Neural cell (in vitro differentiated cells): ENCODE measurements at regions not wholly inside any gene's neighbourhood (a gene's known extent, or its start where the extent isn't known, plus 50 kb on each side); places are given as distances from the start of the nearest gene placed in this dataset.
"Not testable (repeated sequence)": the region's sequence is repeated elsewhere in the genome, so short reads cannot be mapped to it uniquely, and the experiment has no call there.

Experiments
- H2AFZ ChIP-seq: fragments of 200-600, 300-800 bp; sonication (generic), shearing (Covaris generic); 2 replicates; pipeline ENCODE4 v1.6.0; 2014; ENCODE audit warnings: low read depth, mild to moderate bottlenecking, antibody characterized with exemption, low read length, moderate library complexity
- H3F3A ChIP-seq: fragments of 200-600 bp; shearing (Covaris generic); 2 replicates; pipeline ENCODE4 v1.6.1; 2016; ENCODE audit warnings: mild to moderate bottlenecking, moderate library complexity, mixed read lengths, antibody characterized with exemption, low read length; ENCODE audit not compliant: insufficient read depth, poor library complexity, severe bottlenecking
- H3K27ac ChIP-seq: fragments of 200-600, 300-800 bp; sonication (generic), shearing (Covaris generic); 2 replicates; pipeline ENCODE4 v1.5.1; 2014; ENCODE audit warnings: mild to moderate bottlenecking, low read length, moderate library complexity
- H3K27me3 ChIP-seq: fragments of 300-800, 200-600 bp; sonication (generic), shearing (Covaris generic); 2 replicates; pipeline ENCODE4 v1.6.0; 2014; ENCODE audit warnings: mild to moderate bottlenecking, low read depth, low read length, moderate library complexity; ENCODE audit not compliant: insufficient read depth
- H3K36me3 ChIP-seq: fragments of 300-800, 200-600 bp; sonication (generic), shearing (Covaris generic); 2 replicates; pipeline ENCODE4 v1.5.1; 2014; ENCODE audit warnings: mild to moderate bottlenecking, antibody characterized with exemption, low read length, moderate library complexity; ENCODE audit not compliant: insufficient read depth
- H3K4me2 ChIP-seq: fragments of 300-800, 200-600 bp; sonication (generic), shearing (Covaris generic); 2 replicates; pipeline ENCODE4 v1.6.0; 2014; ENCODE audit warnings: mild to moderate bottlenecking, low read length
- H3K4me3 ChIP-seq: fragments of 300-800, 200-600 bp; sonication (generic), shearing (Covaris generic); 2 replicates; pipeline ENCODE4 v1.5.1; 2014; ENCODE audit warnings: mild to moderate bottlenecking, low read length, moderate library complexity
- H3K79me2 ChIP-seq: fragments of 200-600 bp; shearing (Covaris generic); replicated peaks from 2 replicates; pipeline ENCODE4 v1.6.0; 2014; ENCODE audit warnings: mild to moderate bottlenecking, low read length, moderate library complexity; ENCODE audit not compliant: insufficient read depth
- H3K9ac ChIP-seq: fragments of 300-800, 200-600 bp; sonication (generic), shearing (Covaris generic); 2 replicates; pipeline ENCODE4 v1.6.1; 2016; ENCODE audit warnings: mild to moderate bottlenecking, low read length, mixed read lengths
- H3K9me2 ChIP-seq: fragments of 200-600 bp; shearing (Covaris generic); 2 replicates; pipeline ENCODE4 v1.6.1; 2016; ENCODE audit warnings: mild to moderate bottlenecking, low read length, mixed read lengths; ENCODE audit not compliant: insufficient read depth
- H3K9me3 ChIP-seq: fragments of 200-600, 300-800 bp; sonication (generic), shearing (Covaris generic); 2 replicates; pipeline ENCODE4 v1.6.1; 2016; ENCODE audit warnings: mild to moderate bottlenecking, mixed run types, low read length, moderate library complexity, mixed read lengths
- H4K20me1 ChIP-seq: fragments of 200-600 bp; shearing (Covaris generic); 2 replicates; pipeline ENCODE4 v1.6.1; 2016; ENCODE audit warnings: mild to moderate bottlenecking, mixed run types; ENCODE audit not compliant: insufficient read depth
- EP300 ChIP-seq: fragments of 450-650 bp; conservative IDR thresholded peaks from 2 replicates; pipeline ENCODE4 v1.6.1; 2014; ENCODE audit warnings: antibody characterized with exemption, mild to moderate bottlenecking, moderate library complexity; ENCODE audit not compliant: poor library complexity, severe bottlenecking
- EZH2 ChIP-seq: fragments of 200-600, 300-800 bp; shearing (Covaris generic), sonication (generic); IDR thresholded peaks from 2 replicates; pipeline ENCODE4 v1.6.1; 2014; ENCODE audit warnings: antibody characterized with exemption, low read length, borderline replicate concordance, mild to moderate bottlenecking; ENCODE audit not compliant: insufficient read depth, poor library complexity, severe bottlenecking
- MXI1 ChIP-seq: fragments of 450-650 bp; conservative IDR thresholded peaks from 2 replicates; pipeline ENCODE4 v1.6.1; 2014; ENCODE audit warnings: antibody characterized with exemption, mild to moderate bottlenecking; ENCODE audit not compliant: poor library complexity, severe bottlenecking
- POLR2AphosphoS5 ChIP-seq: IDR thresholded peaks from 2 replicates; pipeline ENCODE4 v1.6.1; 2012
- RAD21 ChIP-seq: fragments of 450-650 bp; conservative IDR thresholded peaks from 2 replicates; pipeline ENCODE4 v1.6.1; 2014; ENCODE audit warnings: antibody characterized with exemption, mild to moderate bottlenecking, moderate library complexity
- SMC3 ChIP-seq: fragments of 450-650 bp; conservative IDR thresholded peaks from 2 replicates; pipeline ENCODE4 v1.6.1; 2014; ENCODE audit warnings: antibody characterized with exemption, mild to moderate bottlenecking, moderate library complexity; ENCODE audit not compliant: poor library complexity
- TAF1 ChIP-seq: IDR thresholded peaks from 2 replicates; pipeline ENCODE4 v1.6.1; 2012; ENCODE audit warnings: low read depth
- TF ChIP-seq, protein P1 (sequence below): IDR thresholded peaks from 2 replicates; pipeline ENCODE4 v1.6.1; 2012; ENCODE audit warnings: borderline replicate concordance
- TF ChIP-seq, protein P2 (sequence below): fragments of 450-650 bp; IDR thresholded peaks from 2 replicates; pipeline ENCODE4 v1.5.1; 2014; ENCODE audit warnings: antibody characterized with exemption, mild to moderate bottlenecking, moderate library complexity; ENCODE audit not compliant: poor library complexity, severe bottlenecking

DNA sequence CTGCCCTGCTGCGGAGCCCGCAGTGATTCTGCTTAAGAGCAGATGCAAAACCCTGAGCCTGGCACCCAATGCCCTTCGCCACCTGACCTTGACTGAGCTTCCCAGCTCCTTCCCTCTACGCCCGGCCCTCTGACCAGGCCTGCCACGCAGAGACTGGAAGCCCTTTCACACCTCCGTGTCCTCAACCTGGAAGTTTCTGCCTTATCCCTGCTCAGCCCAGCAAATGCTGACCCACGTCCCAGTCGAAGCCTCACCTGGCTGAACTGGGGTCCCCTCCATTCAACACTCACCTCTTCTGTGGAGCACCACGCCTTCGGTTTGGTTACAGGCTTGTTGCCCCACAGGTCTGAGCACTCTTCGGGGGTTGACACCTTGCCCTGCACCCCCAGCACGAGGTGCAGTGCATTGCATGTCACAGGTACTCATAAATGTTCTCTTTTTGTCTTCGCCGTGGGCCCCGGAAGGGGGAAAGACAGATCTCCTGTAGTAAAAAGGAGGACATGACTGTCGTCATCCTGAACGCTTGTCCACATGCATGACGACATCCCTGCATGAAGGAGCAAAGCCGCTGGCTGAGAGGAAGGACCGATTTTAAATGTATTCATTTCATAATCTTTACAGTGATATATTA, 153.6 kb upstream of the TNRC6C start:
- Histone ChIP-seq H3K27ac (peak overlapping the region; percentile 98), H3K27me3 (no peaks in the 10 kb centered on the region), H3K9ac (peak overlapping the region; percentile 77), H4K20me1 (no peaks in the 10 kb centered on the region), H3K79me2 (no peaks in the 10 kb centered on the region), H3K4me2 (no peak overlapping the region), H3K9me3 (no peaks in the 10 kb centered on the region), H3F3A (peaks cover 9% of the 10 kb centered on the region), H2AFZ (no peak overlapping the region), H3K36me3 (no peaks in the 10 kb centered on the region), H3K4me3 (no peak overlapping the region), H3K9me2 (no peaks in the 10 kb centered on the region)
- no peak for TF ChIP-seq EP300
- TF ChIP-seq POLR2AphosphoS5 = no peak
- no peak for TF ChIP-seq EZH2
- no peak for TF ChIP-seq TAF1
- TF ChIP-seq MXI1 = no peak
- TF ChIP-seq, protein P1, sequence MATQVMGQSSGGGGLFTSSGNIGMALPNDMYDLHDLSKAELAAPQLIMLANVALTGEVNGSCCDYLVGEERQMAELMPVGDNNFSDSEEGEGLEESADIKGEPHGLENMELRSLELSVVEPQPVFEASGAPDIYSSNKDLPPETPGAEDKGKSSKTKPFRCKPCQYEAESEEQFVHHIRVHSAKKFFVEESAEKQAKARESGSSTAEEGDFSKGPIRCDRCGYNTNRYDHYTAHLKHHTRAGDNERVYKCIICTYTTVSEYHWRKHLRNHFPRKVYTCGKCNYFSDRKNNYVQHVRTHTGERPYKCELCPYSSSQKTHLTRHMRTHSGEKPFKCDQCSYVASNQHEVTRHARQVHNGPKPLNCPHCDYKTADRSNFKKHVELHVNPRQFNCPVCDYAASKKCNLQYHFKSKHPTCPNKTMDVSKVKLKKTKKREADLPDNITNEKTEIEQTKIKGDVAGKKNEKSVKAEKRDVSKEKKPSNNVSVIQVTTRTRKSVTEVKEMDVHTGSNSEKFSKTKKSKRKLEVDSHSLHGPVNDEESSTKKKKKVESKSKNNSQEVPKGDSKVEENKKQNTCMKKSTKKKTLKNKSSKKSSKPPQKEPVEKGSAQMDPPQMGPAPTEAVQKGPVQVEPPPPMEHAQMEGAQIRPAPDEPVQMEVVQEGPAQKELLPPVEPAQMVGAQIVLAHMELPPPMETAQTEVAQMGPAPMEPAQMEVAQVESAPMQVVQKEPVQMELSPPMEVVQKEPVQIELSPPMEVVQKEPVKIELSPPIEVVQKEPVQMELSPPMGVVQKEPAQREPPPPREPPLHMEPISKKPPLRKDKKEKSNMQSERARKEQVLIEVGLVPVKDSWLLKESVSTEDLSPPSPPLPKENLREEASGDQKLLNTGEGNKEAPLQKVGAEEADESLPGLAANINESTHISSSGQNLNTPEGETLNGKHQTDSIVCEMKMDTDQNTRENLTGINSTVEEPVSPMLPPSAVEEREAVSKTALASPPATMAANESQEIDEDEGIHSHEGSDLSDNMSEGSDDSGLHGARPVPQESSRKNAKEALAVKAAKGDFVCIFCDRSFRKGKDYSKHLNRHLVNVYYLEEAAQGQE = no peak
- no peak for TF ChIP-seq RAD21
- TF ChIP-seq, protein P2, sequence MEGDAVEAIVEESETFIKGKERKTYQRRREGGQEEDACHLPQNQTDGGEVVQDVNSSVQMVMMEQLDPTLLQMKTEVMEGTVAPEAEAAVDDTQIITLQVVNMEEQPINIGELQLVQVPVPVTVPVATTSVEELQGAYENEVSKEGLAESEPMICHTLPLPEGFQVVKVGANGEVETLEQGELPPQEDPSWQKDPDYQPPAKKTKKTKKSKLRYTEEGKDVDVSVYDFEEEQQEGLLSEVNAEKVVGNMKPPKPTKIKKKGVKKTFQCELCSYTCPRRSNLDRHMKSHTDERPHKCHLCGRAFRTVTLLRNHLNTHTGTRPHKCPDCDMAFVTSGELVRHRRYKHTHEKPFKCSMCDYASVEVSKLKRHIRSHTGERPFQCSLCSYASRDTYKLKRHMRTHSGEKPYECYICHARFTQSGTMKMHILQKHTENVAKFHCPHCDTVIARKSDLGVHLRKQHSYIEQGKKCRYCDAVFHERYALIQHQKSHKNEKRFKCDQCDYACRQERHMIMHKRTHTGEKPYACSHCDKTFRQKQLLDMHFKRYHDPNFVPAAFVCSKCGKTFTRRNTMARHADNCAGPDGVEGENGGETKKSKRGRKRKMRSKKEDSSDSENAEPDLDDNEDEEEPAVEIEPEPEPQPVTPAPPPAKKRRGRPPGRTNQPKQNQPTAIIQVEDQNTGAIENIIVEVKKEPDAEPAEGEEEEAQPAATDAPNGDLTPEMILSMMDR = no peak
- no peak for TF ChIP-seq SMC3

DNA sequence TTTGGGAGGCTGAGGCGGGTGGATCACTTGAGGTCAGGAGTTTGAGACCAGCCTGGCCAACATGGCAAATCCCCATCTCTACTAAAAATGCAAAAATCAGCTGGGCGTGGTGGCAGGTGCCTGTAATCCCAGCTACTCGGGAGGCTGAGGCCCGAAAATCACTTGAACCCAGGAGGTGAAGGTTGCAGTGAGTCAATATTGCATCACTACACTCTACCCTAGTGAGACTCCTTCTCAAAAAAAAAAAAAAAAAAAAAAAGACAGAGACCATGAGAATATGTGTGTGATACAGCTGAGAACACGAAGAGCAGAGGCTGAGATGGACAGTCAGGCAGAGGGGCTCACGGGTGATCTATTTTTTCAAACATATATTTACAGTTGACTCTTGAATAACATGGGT, 152.5 kb upstream of the TNRC6C start:
- H3K27ac ChIP-seq, H3F3A ChIP-seq, H3K27me3 ChIP-seq, H3K4me2 ChIP-seq, H3K9ac ChIP-seq, H4K20me1 ChIP-seq, H2AFZ ChIP-seq, H3K9me2 ChIP-seq, H3K4me3 ChIP-seq, H3K79me2 ChIP-seq, H3K36me3 ChIP-seq, H3K9me3 ChIP-seq: not testable (repeated sequence)
